Skin epidermis (tissue), 12 donors: ENCODE measurements at regions not wholly inside any gene's neighbourhood (a gene's known extent, or its start where the extent isn't known, plus 50 kb on each side); places are given as distances from the start of the nearest gene placed in this dataset.
"Not testable (repeated sequence)": the region's sequence is repeated elsewhere in the genome, so short reads cannot be mapped to it uniquely, and the experiment has no call there.

Experiments
- H3K27ac ChIP-seq, 21 experiments: fragments of 200-600 bp; sonication (generic) in 11 of 21; one replicate each; pipeline ENCODE4 v1.5.0; 2020; ENCODE audit warnings: mild to moderate bottlenecking in 3 of 21, inconsistent platforms in 2 of 21, moderate library complexity in 2 of 21
- H3K4me3 ChIP-seq, 7 experiments: fragments of 200-600 bp; sonication (generic) in 2 of 7; one replicate each; pipeline ENCODE4 v1.5.0; 2020; ENCODE audit warnings: inconsistent platforms in 2 of 7, mild to moderate bottlenecking in 2 of 7, moderate library complexity in 1 of 7

DNA sequence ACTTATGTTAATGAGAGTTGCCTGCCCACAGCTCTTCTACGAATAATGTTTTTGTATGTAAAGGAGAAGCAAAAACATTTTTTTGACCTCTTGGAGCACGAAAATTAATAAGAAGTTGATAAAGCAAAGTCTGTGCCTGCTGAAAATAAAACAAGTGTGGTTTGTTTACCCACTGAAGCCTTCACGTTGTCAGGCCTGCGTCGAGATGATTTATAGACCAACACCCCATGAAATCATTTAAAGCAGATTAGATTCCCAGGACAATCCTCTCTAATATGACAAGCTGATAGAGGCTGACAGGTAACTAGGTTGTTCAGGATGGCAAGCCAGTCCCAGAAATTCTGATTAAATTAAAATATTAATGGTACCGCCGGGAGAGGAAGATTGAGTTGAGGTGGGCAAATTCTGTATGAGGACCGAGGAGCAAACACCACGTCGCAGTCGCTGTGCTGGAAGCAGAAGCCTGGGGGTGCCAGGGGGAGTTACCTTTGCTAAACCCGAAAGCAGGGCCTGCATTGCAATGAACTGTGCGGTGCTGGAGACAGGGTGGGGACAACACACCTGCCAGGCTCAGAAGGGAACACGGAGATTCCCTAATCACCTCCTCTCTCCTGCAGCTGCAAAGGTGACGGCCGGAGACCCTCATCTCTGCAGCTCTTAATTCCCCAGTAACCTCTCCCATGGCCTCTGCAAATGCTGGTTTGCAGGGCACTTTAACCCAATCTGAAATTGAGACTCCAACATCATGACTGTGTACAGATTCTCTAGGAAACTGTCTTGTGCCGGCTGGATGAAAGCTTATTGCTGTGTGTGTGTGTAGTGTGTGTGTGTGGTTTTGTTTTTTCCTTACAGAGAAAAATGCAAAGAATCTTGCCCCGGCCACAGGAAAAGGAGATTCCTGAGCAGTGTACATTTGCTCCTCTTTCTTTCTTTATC lies 2805.9 kb downstream of the RPIA start:
- H3K4me3 ChIP-seq, H3K27ac ChIP-seq: not testable (repeated sequence)

DNA sequence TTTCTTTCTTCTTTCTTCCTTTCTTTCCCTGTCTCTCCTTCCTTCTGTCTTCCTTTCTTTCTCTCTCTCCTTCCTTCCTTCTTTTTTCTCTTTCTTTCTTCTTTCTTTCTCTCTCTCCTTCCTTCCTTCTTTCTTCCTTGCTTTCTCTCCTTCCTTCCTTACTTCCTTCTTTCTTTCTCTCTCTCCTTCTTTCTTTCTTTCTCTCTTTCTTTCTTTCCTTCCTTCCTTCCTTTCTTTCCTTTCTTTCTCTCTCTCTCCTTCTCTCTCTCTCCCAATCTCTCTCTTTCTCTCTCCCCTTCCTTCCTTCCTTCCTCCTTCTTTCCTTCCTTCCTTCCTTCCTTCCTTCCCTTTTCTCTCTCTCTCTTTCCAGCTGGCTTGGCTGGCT lies 2806.6 kb downstream of the RPIA start:
- not testable (repeated sequence) for H3K4me3 ChIP-seq, H3K27ac ChIP-seq

GRCh38 chr2:91498513-91499250 lies 2807.2 kb downstream of the RPIA start:
- not testable (repeated sequence) for H3K4me3 ChIP-seq

GRCh38 chr2:91499431-91500050 lies 2808.1 kb downstream of the RPIA start:
- not testable (repeated sequence) for H3K4me3 ChIP-seq, H3K27ac ChIP-seq

More at GRCh38 chr2:91498513-91499250, 2807.2 kb downstream of the RPIA start:
- H3K27ac ChIP-seq, result not testable (repeated sequence)

DNA sequence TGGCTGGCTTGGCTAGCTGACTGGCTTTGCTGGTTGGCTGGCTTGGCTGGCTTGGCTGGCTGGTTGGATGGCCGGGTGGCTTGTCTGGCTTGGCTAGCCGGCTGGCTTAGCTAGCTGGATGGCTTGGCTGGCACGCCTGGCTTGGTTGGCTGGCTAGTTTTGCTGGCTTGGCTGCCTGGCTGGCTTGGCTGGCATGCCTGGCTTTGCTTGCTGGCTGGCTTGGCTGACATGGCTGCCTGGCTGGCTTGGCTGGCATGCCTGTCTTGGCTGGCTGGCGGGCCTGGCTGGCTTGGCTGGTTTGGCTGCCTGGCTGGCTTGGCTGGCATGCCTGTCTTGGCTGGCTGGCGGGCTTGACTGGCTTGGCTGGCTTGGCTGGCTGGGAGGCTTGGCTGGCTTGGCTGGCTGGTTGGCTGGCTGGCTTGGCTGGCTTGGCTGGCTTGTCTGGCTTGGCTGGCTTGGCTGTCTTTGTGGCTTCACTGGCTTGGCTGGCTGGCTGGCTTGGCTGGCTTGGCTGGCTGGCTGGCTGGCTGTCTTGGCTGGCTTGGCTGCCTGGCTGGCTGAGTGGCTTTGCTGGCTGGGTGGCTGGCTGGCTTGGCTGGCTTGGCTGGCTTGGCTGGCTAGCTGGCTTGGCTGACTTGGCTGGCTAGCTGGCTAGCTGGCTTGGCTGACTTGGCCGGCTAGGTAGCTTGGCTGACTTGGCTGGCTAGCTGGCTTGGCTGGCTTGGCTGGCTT lies 2808.9 kb downstream of the RPIA start:
- H3K27ac ChIP-seq, H3K4me3 ChIP-seq: not testable (repeated sequence)

DNA sequence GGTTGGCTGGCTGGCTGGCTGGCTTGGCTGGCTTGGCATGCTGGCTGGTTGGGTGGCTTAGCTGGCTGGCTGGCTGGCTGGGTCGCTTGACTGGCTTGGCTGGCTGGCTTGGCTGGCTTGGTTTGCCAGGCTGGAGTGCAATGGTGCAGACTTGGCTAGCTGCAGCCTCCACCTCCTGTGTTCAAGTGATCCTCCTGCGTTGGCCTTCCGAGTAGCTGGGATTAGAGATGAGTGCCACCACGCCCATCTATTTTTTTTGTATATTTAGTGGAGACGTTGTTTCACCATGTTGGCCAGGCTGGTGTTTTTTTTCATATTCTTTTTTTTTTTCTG lies 2809.5 kb downstream of the RPIA start:
- H3K27ac ChIP-seq, H3K4me3 ChIP-seq: not testable (repeated sequence)

DNA sequence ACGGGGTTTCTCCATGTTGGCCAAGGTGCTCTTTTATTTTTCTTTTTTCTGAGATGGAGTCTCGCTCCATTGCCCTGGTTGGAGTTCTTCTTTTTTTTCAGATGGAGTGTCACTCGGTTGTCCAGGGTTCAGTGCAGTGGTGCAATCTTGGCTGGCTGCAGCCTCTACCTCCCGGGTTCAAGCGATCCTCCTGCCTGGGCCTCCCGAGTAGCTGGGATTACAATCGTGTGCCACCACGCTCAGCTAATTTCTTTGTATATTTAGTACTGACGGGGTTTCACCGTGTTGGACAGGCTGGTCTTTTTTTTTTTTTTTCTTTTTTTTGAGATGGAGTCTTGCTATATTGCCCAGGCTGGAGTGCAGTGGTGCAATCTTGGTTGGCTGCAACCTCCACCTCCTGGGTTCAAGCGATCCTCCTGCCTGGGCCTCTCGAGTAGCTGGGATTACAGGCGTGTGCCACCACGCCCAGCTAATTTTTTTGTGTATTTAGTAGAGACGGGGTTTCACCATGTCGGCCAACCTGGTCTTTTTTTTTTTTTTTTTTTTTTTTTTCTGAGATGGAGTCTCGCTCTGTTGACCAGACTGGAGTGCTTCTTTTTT lies 2810.1 kb downstream of the RPIA start:
- not testable (repeated sequence) for H3K27ac ChIP-seq, H3K4me3 ChIP-seq

DNA sequence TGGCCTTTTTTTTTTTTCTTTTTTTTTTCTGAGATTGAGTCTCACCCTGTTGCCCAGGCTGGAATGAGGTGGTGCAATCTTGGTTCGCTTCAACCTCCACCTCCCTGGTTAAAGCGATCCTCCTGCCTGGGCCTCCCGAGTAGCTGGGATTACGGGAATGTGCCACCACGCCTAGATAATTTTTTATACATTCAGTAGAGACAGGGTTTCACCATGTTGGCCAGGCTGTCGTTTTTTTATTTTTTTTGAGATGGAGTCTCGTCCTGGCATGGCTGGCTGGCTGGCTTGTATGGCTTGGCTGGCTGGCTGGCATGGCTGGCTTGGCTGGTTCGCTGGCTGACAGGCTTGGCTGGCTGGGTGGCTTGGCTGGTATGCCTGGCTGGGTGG lies 2812.1 kb downstream of the RPIA start:
- H3K4me3 ChIP-seq, H3K27ac ChIP-seq: not testable (repeated sequence)

DNA sequence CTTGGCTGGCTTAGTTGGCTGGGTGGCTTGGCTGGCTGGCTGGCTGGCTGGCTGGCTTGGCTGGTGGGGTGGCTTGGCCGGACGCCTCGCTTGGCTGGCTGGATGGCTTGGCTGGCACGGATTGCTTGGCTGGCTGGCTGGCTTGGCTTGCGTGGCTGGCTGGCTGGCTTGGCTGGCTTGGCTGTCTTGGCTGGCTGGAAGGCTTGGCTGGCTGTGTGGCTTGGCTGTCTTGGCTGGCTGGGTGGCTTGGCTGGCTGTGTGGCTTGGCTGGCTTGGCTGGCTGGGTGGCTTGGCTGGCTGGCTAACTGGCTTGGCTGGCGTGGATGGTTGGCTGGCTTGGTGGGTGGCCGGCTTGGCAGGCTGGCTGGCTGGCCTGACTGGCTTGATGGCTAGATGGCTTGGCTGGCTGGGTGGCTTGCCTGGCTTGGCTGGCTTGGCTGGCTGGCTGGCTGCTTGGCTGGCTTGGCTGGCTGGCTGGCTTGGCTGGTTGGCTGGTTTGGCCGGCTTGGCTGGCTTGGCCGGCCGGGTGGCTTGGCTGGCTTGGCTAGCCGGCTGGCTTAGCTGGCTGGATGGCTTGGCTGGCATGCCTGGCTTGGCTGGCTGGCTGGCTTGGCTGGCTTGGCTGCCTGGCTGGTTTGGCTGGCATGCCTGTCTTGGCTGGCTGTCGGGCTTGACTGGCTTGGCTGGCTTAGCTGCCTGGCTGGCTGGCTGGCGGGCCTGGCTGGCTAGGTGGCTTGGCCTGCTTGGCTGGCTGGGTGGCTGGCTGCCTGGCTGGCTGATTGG lies 2812.7 kb downstream of the RPIA start:
- H3K27ac ChIP-seq, H3K4me3 ChIP-seq: not testable (repeated sequence)

DNA sequence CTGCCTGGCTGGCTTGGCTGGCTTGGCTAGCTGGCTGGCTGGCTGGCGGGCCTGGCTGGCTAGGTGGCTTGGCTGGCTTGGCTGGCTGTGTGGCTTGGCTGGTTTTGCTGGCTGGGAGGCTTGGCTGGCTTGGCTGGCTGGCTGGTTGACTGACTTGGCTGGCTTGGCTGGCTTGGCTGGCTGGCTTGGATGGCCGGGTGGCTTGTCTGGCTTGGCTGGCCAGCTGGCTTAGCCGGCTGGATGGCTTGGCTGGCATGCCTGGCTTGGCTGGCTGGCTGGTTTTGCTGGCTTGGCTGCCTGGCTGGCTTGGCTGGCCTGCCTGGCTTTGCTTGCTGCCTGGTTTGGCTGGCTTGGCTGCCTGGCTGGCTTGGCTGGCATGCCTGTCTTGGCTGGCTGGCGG lies 2817.3 kb downstream of the RPIA start:
- H3K27ac ChIP-seq, result not testable (repeated sequence)

GRCh38 chr2:91509276-91509675 lies 2817.8 kb downstream of the RPIA start:
- not testable (repeated sequence) for H3K4me3 ChIP-seq

More for the DNA sequence above, 2817.3 kb downstream of the RPIA start:
- H3K4me3 ChIP-seq, result not testable (repeated sequence)

GRCh38 chr2:91511166-91511565 lies 2819.7 kb downstream of the RPIA start:
- H3K4me3 ChIP-seq, H3K27ac ChIP-seq: not testable (repeated sequence)

More at GRCh38 chr2:91509276-91509675, 2817.8 kb downstream of the RPIA start:
- not testable (repeated sequence) for H3K27ac ChIP-seq

GRCh38 chr2:91515966-91516365 lies 2824.5 kb downstream of the RPIA start:
- not testable (repeated sequence) for H3K4me3 ChIP-seq

GRCh38 chr2:91516669-91517068 lies 2825.2 kb downstream of the RPIA start:
- not testable (repeated sequence) for H3K27ac ChIP-seq, H3K4me3 ChIP-seq

More at GRCh38 chr2:91515966-91516365, 2824.5 kb downstream of the RPIA start:
- not testable (repeated sequence) for H3K27ac ChIP-seq

DNA sequence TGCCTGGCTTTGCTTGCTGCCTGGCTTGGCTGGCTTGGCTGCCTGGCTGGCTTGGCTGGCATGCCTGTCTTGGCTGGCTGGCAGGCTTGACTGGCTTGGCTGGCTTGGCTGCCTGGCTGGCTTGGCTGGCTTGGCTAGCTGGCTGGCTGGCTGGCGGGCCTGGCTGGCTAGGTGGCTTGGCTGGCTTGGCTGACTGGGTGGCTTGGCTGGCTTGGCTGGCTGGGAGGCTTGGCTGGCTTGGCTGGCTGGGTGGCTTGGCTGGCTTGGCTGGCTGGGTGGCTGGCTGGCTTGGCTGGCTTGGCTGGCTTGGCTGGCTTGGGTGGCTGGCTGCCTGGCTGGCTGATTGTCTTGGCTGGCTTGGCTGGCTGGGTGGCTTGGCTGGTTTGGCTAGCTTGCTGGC lies 2826.4 kb downstream of the RPIA start:
- H3K27ac ChIP-seq, result not testable (repeated sequence)

GRCh38 chr2:91518361-91518981 lies 2827.0 kb downstream of the RPIA start:
- H3K4me3 ChIP-seq, H3K27ac ChIP-seq: not testable (repeated sequence)

More for the DNA sequence above, 2826.4 kb downstream of the RPIA start:
- H3K4me3 ChIP-seq, result not testable (repeated sequence)

- H3K27ac ChIP-seq, H3K4me3 ChIP-seq: not testable (repeated sequence)
Observed at GRCh38 chr2:91519359-91519758, 2827.9 kb downstream of the RPIA start.

- H3K27ac ChIP-seq, H3K4me3 ChIP-seq: not testable (repeated sequence)
Observed at GRCh38 chr2:91519914-91520313, 2828.4 kb downstream of the RPIA start.
